WTC11 (cell line): ENCODE measurements at regions not wholly inside any gene's neighbourhood (a gene's known extent, or its start where the extent isn't known, plus 50 kb on each side); places are given as distances from the start of the nearest gene placed in this dataset.

Experiments used
- ATAC-seq: fragments of 200-7000 bp; cut with Tn5 transposase; 2 replicates; pipeline ENCODE4 v1.10.0; 2021; ENCODE audit warnings: mild to moderate bottlenecking, moderate library complexity
- CTCF ChIA-PET: fragments of 300-600 bp; sonication (Branson Sonifier 250); formaldehyde crosslinking; loops from one replicate; lab custom pipeline; 2021; ENCODE audit warnings: antibody characterized with exemption; lab: Charles Lee
- POLR2A ChIA-PET: fragments of 350-600 bp; sonication (Branson Sonifier 250); formaldehyde crosslinking; loops from one replicate; lab custom pipeline; 2021; ENCODE audit warnings: antibody characterized with exemption; lab: Charles Lee
- DNase-seq: peaks from one replicate; pipeline ENCODE4 v3.0.0; 2021; ENCODE audit warnings: low spot score
- H3K27ac Mint-ChIP-seq: 2 replicates; pipeline ENCODE4 v1.8.0; 2021; ENCODE audit warnings: mixed read lengths
- H3K27me3 Mint-ChIP-seq: 2 replicates; pipeline ENCODE4 v1.8.0; 2021; ENCODE audit warnings: low read depth, mild to moderate bottlenecking, moderate library complexity, mixed read lengths
- H3K36me3 Mint-ChIP-seq: 2 replicates; pipeline ENCODE4 v1.8.0; 2021; ENCODE audit warnings: mixed read lengths
- H3K4me1 Mint-ChIP-seq: 2 replicates; pipeline ENCODE4 v1.8.0; 2022; ENCODE audit warnings: mixed read lengths
- H3K4me3 Mint-ChIP-seq: 2 replicates; pipeline ENCODE4 v1.8.0; 2021; ENCODE audit warnings: mild to moderate bottlenecking, moderate library complexity, mixed read lengths
- H3K9me3 Mint-ChIP-seq: 2 replicates; pipeline ENCODE4 v1.8.0; 2021; ENCODE audit warnings: mixed read lengths
- ATF1 ChIP-seq: sonication (generic); formaldehyde crosslinking; IDR thresholded peaks from 2 replicates; pipeline ENCODE4 v1.8.1; 2023; ENCODE audit warnings: mild to moderate bottlenecking, moderate library complexity, missing genetic modification reagents
- ATF2 ChIP-seq: sonication (generic); formaldehyde crosslinking; IDR thresholded peaks from 2 replicates; pipeline ENCODE4 v1.8.1; 2022; ENCODE audit warnings: low read depth, missing genetic modification reagents, borderline replicate concordance
- ATF3 ChIP-seq: sonication (generic); formaldehyde crosslinking; conservative IDR thresholded peaks from 2 replicates; pipeline ENCODE4 v1.8.1; 2022; ENCODE audit warnings: mild to moderate bottlenecking, missing genetic modification reagents
- CBFB ChIP-seq: sonication (generic); formaldehyde crosslinking; IDR thresholded peaks from 2 replicates; pipeline ENCODE4 v1.8.1; 2022; ENCODE audit warnings: mild to moderate bottlenecking, low read depth, missing genetic modification reagents
- E2F5 ChIP-seq: sonication (generic); formaldehyde crosslinking; IDR thresholded peaks from 2 replicates; pipeline ENCODE4 v1.8.1; 2022; ENCODE audit warnings: mild to moderate bottlenecking, moderate library complexity, missing genetic modification reagents
- ERG ChIP-seq: fragments of 250-450 bp; sonication (Bioruptor Pico); IDR thresholded peaks from 2 replicates; pipeline ENCODE4 v1.8.0; 2021; ENCODE audit warnings: mild to moderate bottlenecking
- MXD4 ChIP-seq: fragments of 250-450 bp; sonication (Bioruptor Pico); IDR thresholded peaks from 2 replicates; pipeline ENCODE4 v1.8.0; 2021; ENCODE audit warnings: mild to moderate bottlenecking, moderate library complexity, borderline replicate concordance
- MYBL2 ChIP-seq: sonication (generic); formaldehyde crosslinking; IDR thresholded peaks from 2 replicates; pipeline ENCODE4 v1.8.1; 2023; ENCODE audit warnings: mild to moderate bottlenecking, moderate library complexity, missing genetic modification reagents
- NFATC4 ChIP-seq: fragments of 250-450 bp; sonication (Bioruptor Pico); IDR thresholded peaks from 2 replicates; pipeline ENCODE4 v1.9.0; 2021; ENCODE audit warnings: mild to moderate bottlenecking
- NR3C1 ChIP-seq: sonication (generic); formaldehyde crosslinking; conservative IDR thresholded peaks from 2 replicates; pipeline ENCODE4 v1.8.1; 2023; ENCODE audit warnings: low read depth, mild to moderate bottlenecking, missing genetic modification reagents
- OVOL2 ChIP-seq: fragments of 250-450 bp; sonication (Bioruptor Pico); IDR thresholded peaks from 2 replicates; pipeline ENCODE4 v1.9.0; 2021; ENCODE audit warnings: mild to moderate bottlenecking, borderline replicate concordance
- RORB ChIP-seq: fragments of 250-450 bp; sonication (Bioruptor Pico); IDR thresholded peaks from 2 replicates; pipeline ENCODE4 v1.9.0; 2021; ENCODE audit warnings: mild to moderate bottlenecking
- USF2 ChIP-seq: sonication (generic); formaldehyde crosslinking; IDR thresholded peaks from 2 replicates; pipeline ENCODE4 v1.8.1; 2023; ENCODE audit warnings: mild to moderate bottlenecking, missing genetic modification reagents, moderate library complexity
- ZNF121 ChIP-seq: sonication (generic); formaldehyde crosslinking; IDR thresholded peaks from 2 replicates; pipeline ENCODE4 v1.8.0; 2023; ENCODE audit warnings: missing genetic modification reagents
- ZNF138 ChIP-seq: sonication (generic); formaldehyde crosslinking; conservative IDR thresholded peaks from 2 replicates; pipeline ENCODE4 v1.8.1; 2022; ENCODE audit warnings: mild to moderate bottlenecking, moderate library complexity, missing genetic modification reagents
- ZNF219 ChIP-seq: sonication (generic); formaldehyde crosslinking; IDR thresholded peaks from 2 replicates; pipeline ENCODE4 v1.8.0; 2023; ENCODE audit warnings: missing genetic modification reagents, mild to moderate bottlenecking, borderline replicate concordance
- ZNF232 ChIP-seq: sonication (generic); formaldehyde crosslinking; IDR thresholded peaks from 2 replicates; pipeline ENCODE4 v1.8.0; 2022; ENCODE audit warnings: mild to moderate bottlenecking, missing genetic modification reagents
- ZNF416 ChIP-seq: fragments of 250-450 bp; sonication (Bioruptor Pico); IDR thresholded peaks from 2 replicates; pipeline ENCODE4 v1.9.0; 2021; ENCODE audit warnings: mild to moderate bottlenecking, inconsistent platforms
- ZNF423 ChIP-seq: fragments of 250-450 bp; sonication (Bioruptor Pico); IDR thresholded peaks from 2 replicates; pipeline ENCODE4 v2.1.2; 2022; ENCODE audit warnings: mild to moderate bottlenecking, moderate library complexity
- TF ChIP-seq, protein P1 (sequence below): fragments of 250-450 bp; sonication (Bioruptor Pico); IDR thresholded peaks from 2 replicates; pipeline ENCODE4 v1.9.0; 2021; ENCODE audit warnings: moderate library complexity, mild to moderate bottlenecking, inconsistent platforms, borderline replicate concordance
- TF ChIP-seq, protein P2 (sequence below): sonication (generic); formaldehyde crosslinking; IDR thresholded peaks from 2 replicates; pipeline ENCODE4 v1.8.0; 2023; ENCODE audit warnings: missing genetic modification reagents, mild to moderate bottlenecking, borderline replicate concordance
- TF ChIP-seq, protein P3 (sequence below): sonication (generic); formaldehyde crosslinking; IDR thresholded peaks from 2 replicates; pipeline ENCODE4 v1.8.1; 2023; ENCODE audit warnings: mild to moderate bottlenecking, missing genetic modification reagents

DNA sequence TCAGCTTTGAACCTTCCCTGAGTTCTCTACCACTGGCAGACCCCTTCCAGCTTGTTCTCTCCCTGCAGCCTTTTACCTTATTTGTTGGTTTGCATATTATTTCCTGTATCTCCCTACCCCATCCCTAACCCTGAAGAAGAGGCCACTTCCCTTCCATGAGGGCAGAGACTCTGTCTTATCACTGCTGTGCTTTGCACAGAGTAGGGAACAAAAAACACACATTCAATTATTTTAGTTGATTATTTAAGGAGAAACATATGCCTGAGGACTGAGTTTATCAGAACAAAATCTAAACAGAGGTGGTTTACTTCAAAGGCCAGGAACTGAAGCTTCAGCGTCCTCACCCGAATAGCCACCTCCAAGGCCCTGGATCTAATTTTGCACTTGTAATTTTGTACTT, 111.7 kb upstream of the RFLNA start:
- Mint-ChIP-seq H3K27me3 (peaks cover 3% of the 10 kb centered on the region; the same call in 1 of the 2 replicates), H3K27ac (no peak overlapping the region), H3K36me3 (no peaks in the 10 kb centered on the region; the same call in 1 of the 2 replicates), H3K9me3 (peaks cover 4% of the 10 kb centered on the region; the same call in 1 of the 2 replicates), H3K4me1 (peaks cover 29% of the 10 kb centered on the region), H3K4me3 (no peak overlapping the region)
- ATAC-seq = no peak
- ChIA-PET CTCF (interaction anchor here (1.3 kb wide), 1 partner anchor 151 kb away, joined by 3 read pairs; no protein-coding TSS in a partner anchor), POLR2A (no interaction called here)
- no peak for DNase-seq
- TF ChIP-seq NR3C1 (CRISPR knock-in tag) = no peak
- TF ChIP-seq ERG (CRISPR knock-in tag) = no peak
- TF ChIP-seq MYBL2 (CRISPR knock-in tag) = no peak
- TF ChIP-seq ATF1 (CRISPR knock-in tag) = no peak
- no peak for TF ChIP-seq USF2 (CRISPR knock-in tag)
- no peak for TF ChIP-seq NFATC4 (CRISPR knock-in tag)
- TF ChIP-seq, protein P1, sequence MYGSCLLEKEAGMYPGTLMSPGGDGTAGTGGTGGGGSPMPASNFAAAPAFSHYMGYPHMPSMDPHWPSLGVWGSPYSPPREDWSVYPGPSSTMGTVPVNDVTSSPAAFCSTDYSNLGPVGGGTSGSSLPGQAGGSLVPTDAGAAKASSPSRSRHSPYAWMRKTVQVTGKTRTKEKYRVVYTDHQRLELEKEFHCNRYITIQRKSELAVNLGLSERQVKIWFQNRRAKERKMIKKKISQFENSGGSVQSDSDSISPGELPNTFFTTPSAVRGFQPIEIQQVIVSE (CRISPR knock-in tag) = no peak
- TF ChIP-seq OVOL2 (CRISPR knock-in tag) = no peak
- no peak for TF ChIP-seq CBFB (CRISPR knock-in tag)
- TF ChIP-seq ZNF416 (CRISPR knock-in tag) = no peak
- TF ChIP-seq, protein P2, sequence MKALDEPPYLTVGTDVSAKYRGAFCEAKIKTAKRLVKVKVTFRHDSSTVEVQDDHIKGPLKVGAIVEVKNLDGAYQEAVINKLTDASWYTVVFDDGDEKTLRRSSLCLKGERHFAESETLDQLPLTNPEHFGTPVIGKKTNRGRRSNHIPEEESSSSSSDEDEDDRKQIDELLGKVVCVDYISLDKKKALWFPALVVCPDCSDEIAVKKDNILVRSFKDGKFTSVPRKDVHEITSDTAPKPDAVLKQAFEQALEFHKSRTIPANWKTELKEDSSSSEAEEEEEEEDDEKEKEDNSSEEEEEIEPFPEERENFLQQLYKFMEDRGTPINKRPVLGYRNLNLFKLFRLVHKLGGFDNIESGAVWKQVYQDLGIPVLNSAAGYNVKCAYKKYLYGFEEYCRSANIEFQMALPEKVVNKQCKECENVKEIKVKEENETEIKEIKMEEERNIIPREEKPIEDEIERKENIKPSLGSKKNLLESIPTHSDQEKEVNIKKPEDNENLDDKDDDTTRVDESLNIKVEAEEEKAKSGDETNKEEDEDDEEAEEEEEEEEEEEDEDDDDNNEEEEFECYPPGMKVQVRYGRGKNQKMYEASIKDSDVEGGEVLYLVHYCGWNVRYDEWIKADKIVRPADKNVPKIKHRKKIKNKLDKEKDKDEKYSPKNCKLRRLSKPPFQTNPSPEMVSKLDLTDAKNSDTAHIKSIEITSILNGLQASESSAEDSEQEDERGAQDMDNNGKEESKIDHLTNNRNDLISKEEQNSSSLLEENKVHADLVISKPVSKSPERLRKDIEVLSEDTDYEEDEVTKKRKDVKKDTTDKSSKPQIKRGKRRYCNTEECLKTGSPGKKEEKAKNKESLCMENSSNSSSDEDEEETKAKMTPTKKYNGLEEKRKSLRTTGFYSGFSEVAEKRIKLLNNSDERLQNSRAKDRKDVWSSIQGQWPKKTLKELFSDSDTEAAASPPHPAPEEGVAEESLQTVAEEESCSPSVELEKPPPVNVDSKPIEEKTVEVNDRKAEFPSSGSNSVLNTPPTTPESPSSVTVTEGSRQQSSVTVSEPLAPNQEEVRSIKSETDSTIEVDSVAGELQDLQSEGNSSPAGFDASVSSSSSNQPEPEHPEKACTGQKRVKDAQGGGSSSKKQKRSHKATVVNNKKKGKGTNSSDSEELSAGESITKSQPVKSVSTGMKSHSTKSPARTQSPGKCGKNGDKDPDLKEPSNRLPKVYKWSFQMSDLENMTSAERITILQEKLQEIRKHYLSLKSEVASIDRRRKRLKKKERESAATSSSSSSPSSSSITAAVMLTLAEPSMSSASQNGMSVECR = no peak

DNA sequence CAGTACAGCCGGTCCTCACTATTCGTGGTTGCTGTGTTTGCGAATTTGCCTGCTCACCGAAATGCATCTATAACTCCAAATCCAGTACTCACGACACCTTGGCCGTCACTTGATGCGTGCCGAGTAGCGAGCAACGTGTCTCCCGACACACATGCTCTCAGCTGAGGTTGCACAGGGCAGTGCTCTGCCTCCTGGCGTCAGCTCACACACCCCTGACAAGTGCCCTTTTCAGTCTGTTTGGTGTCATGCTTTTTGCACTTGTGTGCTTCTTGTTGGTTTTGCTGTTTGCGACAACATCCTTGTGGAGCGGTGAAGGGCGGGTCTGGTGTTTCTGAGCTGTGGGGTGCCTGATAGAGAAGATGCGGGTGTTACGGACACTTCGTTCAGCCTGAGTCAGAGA, 110.4 kb upstream of the RFLNA start:
- Mint-ChIP-seq H3K4me3 (no peak overlapping the region), H3K9me3 (no peaks in the 10 kb centered on the region), H3K36me3 (no peaks in the 10 kb centered on the region), H3K27me3 (no peaks in the 10 kb centered on the region; the same call in 1 of the 2 replicates), H3K27ac (0 out of 2 replicates have a peak overlapping the region, but pooled peaks have one; percentile 3), H3K4me1 (peaks cover 38% of the 10 kb centered on the region)
- ChIA-PET CTCF (interaction anchor here (1.3 kb wide), 1 partner anchor 152 kb away, joined by 3 read pairs; no protein-coding TSS in a partner anchor), POLR2A (interaction anchor here (0.6 kb wide), 1 partner anchor 11 kb away, joined by 9 read pairs; no protein-coding TSS in a partner anchor)
- no peak for ATAC-seq
- DNase-seq = no peak
- TF ChIP-seq ZNF232 (no peak), RORB (no peak), ATF3 (CRISPR knock-in tag) (no peak), MXD4 (CRISPR knock-in tag) (no peak), ZNF121 (CRISPR knock-in tag) (no peak), ATF2 (CRISPR knock-in tag) (no peak), ZNF138 (CRISPR knock-in tag) (no peak), ZNF219 (CRISPR knock-in tag) (no peak), CBFB (CRISPR knock-in tag) (no peak), E2F5 (CRISPR knock-in tag) (no peak), ZNF423 (CRISPR knock-in tag) (no peak)
- TF ChIP-seq, protein P3, sequence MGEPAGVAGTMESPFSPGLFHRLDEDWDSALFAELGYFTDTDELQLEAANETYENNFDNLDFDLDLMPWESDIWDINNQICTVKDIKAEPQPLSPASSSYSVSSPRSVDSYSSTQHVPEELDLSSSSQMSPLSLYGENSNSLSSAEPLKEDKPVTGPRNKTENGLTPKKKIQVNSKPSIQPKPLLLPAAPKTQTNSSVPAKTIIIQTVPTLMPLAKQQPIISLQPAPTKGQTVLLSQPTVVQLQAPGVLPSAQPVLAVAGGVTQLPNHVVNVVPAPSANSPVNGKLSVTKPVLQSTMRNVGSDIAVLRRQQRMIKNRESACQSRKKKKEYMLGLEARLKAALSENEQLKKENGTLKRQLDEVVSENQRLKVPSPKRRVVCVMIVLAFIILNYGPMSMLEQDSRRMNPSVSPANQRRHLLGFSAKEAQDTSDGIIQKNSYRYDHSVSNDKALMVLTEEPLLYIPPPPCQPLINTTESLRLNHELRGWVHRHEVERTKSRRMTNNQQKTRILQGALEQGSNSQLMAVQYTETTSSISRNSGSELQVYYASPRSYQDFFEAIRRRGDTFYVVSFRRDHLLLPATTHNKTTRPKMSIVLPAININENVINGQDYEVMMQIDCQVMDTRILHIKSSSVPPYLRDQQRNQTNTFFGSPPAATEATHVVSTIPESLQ (CRISPR knock-in tag) = no peak
